Parathyroid adenoma (tissue), 2 donors: ENCODE measurements at regions not wholly inside any gene's neighbourhood (a gene's known extent, or its start where the extent isn't known, plus 50 kb on each side); places are given as distances from the start of the nearest gene placed in this dataset.

Source experiments
- H2AFZ ChIP-seq: fragments of 300-600 bp; sonication (generic); one replicate; pipeline ENCODE4 v1.7.0; 2017; ENCODE audit warnings: antibody characterized with exemption, mild to moderate bottlenecking
- H3K27ac ChIP-seq: fragments of 300-600 bp; sonication (generic); one replicate; pipeline ENCODE4 v1.7.0; 2017
- H3K27me3 ChIP-seq: fragments of 300-600 bp; sonication (generic); one replicate; pipeline ENCODE4 v1.7.0; 2017; ENCODE audit warnings: low read length; ENCODE audit not compliant: control insufficient read depth, insufficient read depth
- H3K36me3 ChIP-seq: fragments of 300-600 bp; sonication (generic); one replicate; pipeline ENCODE4 v1.7.0; 2017; ENCODE audit warnings: low read length; ENCODE audit not compliant: control insufficient read depth, insufficient read depth
- H3K4me1 ChIP-seq: fragments of 300-600 bp; sonication (generic); one replicate; pipeline ENCODE4 v1.7.0; 2017; ENCODE audit warnings: control low read depth
- H3K4me2 ChIP-seq: fragments of 300-600 bp; sonication (generic); one replicate; pipeline ENCODE4 v1.7.0; 2017; ENCODE audit warnings: low read length
- H3K4me3 ChIP-seq: fragments of 300-600 bp; sonication (generic); one replicate; pipeline ENCODE4 v1.7.0; 2017; ENCODE audit warnings: low read depth, low read length
- H3K79me2 ChIP-seq: fragments of 300-600 bp; sonication (generic); one replicate; pipeline ENCODE4 v1.7.0; 2017; ENCODE audit warnings: control low read depth
- H3K9ac ChIP-seq: fragments of 300-600 bp; sonication (generic); one replicate; pipeline ENCODE4 v1.7.0; 2017; ENCODE audit warnings: mild to moderate bottlenecking
- H3K9me3 ChIP-seq: fragments of 300-600 bp; sonication (generic); one replicate; pipeline ENCODE4 v1.7.0; 2017; ENCODE audit warnings: low read length; ENCODE audit not compliant: control insufficient read depth
- CTCF ChIP-seq: fragments of 300-600 bp; sonication (generic); IDR thresholded peaks from one replicate; pipeline ENCODE4 v1.7.0; 2017; ENCODE audit warnings: antibody characterized with exemption, mild to moderate bottlenecking
- donor health status: primary hyperparathyroidism.

GRCh38 chr4:125518281-125518680, 203.5 kb downstream of the FAT4 start:
- no peaks in the 10 kb centered on the region for H3K9me3 ChIP-seq
- no peaks in the 10 kb centered on the region for H3K27me3 ChIP-seq
- H3K4me3 ChIP-seq: no peak overlapping the region
- no peaks in the 10 kb centered on the region for H3K79me2 ChIP-seq
- no peak for TF ChIP-seq CTCF
- no peak overlapping the region for H3K27ac ChIP-seq
- H3K36me3 ChIP-seq: no peaks in the 10 kb centered on the region
- no peak overlapping the region for H3K9ac ChIP-seq
- H3K4me2 ChIP-seq: no peak overlapping the region
- no peak overlapping the region for H2AFZ ChIP-seq
- no peaks in the 10 kb centered on the region for H3K4me1 ChIP-seq

GRCh38 chr4:125519371-125520146, 204.8 kb downstream of the FAT4 start:
- Histone ChIP-seq H3K27ac (no peak overlapping the region), H3K4me3 (no peak overlapping the region), H2AFZ (no peak overlapping the region), H3K36me3 (no peaks in the 10 kb centered on the region), H3K9ac (no peak overlapping the region), H3K27me3 (no peaks in the 10 kb centered on the region), H3K4me2 (no peak overlapping the region), H3K79me2 (no peaks in the 10 kb centered on the region), H3K4me1 (no peaks in the 10 kb centered on the region), H3K9me3 (no peaks in the 10 kb centered on the region)
- no peak for TF ChIP-seq CTCF

- Histone ChIP-seq H3K4me1 (no peaks in the 10 kb centered on the region), H3K79me2 (no peaks in the 10 kb centered on the region), H3K4me2 (no peak overlapping the region), H2AFZ (no peak overlapping the region), H3K9ac (no peak overlapping the region), H3K4me3 (no peak overlapping the region), H3K9me3 (no peaks in the 10 kb centered on the region), H3K27ac (no peak overlapping the region), H3K36me3 (no peaks in the 10 kb centered on the region), H3K27me3 (no peaks in the 10 kb centered on the region)
- TF ChIP-seq CTCF: no peak
These were observed 205.7 kb downstream of the FAT4 start for GRCh38 chr4:125520258-125520990.

- H3K4me1 ChIP-seq: no peaks in the 10 kb centered on the region
- H3K9ac ChIP-seq: no peak overlapping the region
- no peaks in the 10 kb centered on the region for H3K9me3 ChIP-seq
- no peak overlapping the region for H2AFZ ChIP-seq
- H3K27ac ChIP-seq: no peak overlapping the region
- H3K4me2 ChIP-seq: no peak overlapping the region
- no peak for TF ChIP-seq CTCF
- H3K4me3 ChIP-seq: no peak overlapping the region
- no peaks in the 10 kb centered on the region for H3K27me3 ChIP-seq
- H3K79me2 ChIP-seq: no peaks in the 10 kb centered on the region
- H3K36me3 ChIP-seq: no peaks in the 10 kb centered on the region
These were observed 207.8 kb downstream of the FAT4 start for GRCh38 chr4:125522588-125522987.
